GM18909 (cell line): ENCODE measurements at regions not wholly inside any gene's neighbourhood (a gene's known extent, or its start where the extent isn't known, plus 50 kb on each side); places are given as distances from the start of the nearest gene placed in this dataset.
"Not testable (repeated sequence)": the region's sequence is repeated elsewhere in the genome, so short reads cannot be mapped to it uniquely, and the experiment has no call there.

Experiments used
- ATAC-seq: cut with Tn5 transposase; IDR thresholded peaks from one replicate; pipeline ENCODE4 v1.9.1; 2021; ENCODE audit warnings: mild to moderate bottlenecking; ENCODE audit not compliant: unreplicated experiment, poor library complexity

DNA sequence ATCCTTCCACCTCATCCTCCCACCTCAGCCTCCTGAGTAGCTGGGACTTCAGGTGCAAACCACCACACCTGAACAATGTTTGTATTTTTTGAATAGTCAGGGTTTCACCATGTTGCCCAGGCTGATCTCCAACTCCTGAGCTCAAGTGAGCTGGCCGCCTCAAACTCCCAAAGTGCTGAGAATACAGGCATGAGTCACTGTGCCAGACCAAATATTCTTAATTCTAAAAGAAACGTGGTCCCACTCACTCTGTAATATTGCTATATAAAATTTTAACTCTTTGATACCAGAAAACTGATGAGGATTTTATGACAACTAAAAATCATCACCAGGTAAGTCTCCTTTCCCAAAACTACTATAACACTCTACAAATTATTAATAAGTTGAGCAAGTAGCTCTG, 716.8 kb upstream of the GJE1 start:
- ATAC-seq = no peak

DNA sequence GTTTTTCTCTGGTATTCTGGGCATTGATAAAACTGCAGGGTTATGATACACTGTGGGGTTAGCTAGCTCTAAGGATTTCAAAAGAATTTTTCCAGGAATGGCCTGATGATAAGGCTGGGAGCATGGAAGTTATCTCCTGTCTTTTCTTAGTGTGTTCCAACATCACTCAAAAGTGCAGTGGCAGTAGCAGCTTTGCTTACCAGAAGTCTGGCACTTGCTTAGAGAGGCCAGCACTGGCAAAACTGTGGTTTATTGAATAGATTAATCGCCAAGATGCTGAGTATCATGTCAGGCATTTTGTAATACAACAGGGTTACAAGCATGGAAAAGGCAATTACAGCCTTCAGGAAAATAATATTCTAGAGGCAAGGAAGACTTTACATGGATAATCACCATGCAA, 719.5 kb upstream of the GJE1 start:
- ATAC-seq = no peak

DNA sequence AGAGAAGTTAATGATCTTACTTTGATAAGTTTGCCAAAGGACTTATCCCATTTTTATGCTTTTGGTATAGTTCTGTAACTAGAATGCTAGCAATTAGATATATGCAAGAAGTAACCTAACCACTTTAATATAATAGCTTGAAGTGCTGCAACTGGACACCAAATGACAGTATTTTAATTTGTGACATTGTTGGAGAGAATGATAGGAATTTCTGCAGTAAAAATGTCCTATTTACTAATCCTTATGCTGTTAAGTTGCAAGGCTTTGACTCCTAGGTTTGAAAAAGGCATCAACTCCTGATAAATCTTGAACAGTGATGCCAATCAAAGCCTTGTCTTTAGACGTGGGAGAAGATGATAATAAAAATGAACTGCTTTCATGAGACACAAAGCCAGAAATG, 726.0 kb upstream of the GJE1 start:
- no peak for ATAC-seq

DNA sequence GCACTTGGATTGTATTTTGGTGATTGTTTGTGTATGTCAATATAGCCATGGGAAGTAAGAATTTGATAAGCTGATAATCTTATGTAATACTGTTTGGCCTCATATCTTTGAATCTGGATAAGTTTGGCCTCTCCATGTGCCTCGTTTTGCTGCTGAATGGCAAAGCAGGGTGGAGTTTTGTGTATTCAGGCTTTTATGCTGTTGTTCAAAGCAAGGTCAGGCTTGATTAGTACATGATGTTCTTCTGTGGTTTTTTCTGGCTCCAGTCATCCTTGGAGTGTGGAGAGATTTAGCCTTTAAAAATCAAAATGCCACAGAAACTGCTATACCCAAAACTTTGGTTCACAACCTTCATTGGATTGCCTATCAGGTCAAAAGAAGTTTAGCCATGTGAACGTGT, 728.9 kb upstream of the GJE1 start:
- ATAC-seq = no peak

DNA sequence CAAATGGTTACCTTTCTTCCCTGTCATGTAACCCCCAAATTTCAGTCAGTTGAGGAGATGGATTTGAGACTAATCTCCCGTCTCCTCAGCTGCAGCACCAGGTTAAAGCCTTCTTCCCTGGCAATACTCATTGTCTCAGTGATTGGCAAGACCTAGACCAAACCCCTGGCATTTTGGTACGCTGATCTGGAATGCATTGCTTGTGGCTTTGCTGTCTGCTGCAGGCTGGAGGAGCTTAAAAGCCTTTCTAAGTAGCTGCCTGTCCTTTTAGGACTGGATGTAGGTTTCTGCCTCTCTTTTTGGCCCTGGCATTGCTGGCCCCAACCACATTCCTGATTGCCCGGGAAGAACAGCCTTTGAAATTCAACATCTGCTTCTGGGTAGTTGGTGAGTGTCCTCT, 729.6 kb upstream of the GJE1 start:
- no peak for ATAC-seq

DNA sequence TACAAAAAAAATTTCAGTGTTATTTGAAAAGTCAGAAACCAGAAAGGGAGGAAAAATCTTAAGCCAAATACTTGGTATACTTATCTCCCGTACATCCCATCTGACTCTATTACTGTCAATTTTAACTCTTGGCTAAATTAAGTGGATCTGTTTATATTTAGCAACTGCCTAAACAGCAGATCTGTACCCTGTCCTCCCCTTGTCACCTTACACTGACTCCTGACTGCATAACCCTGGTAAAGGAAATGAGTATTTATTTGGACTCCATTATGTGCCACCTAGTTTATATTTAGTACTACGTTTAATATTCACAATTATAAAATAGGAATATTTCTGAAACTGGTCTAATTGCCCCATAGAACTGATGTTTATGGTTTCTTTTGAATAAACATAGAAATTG, 730.2 kb upstream of the GJE1 start:
- ATAC-seq = no peak

DNA sequence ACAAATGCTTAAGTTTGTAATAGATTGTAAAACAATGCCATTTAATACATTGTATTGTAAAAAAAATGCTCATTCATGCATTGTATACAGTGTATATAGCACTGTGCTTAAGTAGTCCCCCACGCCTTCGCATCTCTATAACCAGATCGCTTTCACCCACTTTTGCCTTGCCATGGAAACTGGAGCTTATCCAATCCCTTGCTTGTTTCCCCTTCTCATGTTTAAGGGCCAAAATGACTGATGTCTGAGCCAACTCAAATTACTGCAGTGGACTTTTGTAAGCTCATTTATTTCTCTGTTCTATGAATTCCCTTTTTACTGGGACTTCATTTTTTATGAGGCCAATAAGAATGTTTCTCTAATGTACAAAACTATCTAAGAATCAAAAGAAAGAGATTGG, 730.9 kb upstream of the GJE1 start:
- no peak for ATAC-seq

DNA sequence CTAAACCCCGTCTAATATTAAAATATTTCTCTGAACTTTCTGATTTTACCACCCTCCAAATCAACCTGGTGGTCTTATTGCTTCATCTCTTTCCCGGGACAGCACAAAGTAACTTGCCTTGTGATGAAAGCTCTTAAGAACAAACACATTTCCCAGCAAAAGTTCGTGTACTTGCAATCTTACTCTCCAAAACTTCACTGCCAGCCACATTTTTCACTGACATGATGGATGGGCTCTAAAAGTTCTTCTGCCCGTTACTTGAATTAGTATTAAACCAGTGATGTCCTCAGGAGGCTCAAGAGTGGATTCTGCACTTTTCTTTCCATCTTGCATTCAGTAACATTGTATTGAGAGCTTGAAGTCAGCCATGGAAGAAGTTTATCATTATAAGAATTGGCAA, 731.6 kb upstream of the GJE1 start:
- ATAC-seq = no peak

DNA sequence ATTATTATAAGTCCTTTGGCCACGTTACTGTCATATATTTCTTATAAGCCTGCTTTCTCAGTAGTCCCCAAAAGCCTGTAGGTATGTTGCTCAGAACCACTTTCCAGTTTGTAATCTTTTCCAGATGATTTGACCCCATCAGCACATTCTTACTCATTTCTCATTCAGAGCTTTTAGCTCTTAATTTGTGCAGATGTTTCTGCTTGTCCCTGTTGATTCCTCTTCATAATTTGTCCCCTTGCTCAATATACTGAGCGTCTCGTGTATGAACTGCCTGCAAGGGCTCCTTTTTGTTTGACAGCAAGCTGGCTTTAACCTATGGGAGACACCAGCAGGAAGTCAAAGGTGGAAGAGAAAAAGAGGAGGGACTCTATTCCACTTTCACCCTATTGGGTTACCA, 733.8 kb upstream of the GJE1 start:
- ATAC-seq = no peak

DNA sequence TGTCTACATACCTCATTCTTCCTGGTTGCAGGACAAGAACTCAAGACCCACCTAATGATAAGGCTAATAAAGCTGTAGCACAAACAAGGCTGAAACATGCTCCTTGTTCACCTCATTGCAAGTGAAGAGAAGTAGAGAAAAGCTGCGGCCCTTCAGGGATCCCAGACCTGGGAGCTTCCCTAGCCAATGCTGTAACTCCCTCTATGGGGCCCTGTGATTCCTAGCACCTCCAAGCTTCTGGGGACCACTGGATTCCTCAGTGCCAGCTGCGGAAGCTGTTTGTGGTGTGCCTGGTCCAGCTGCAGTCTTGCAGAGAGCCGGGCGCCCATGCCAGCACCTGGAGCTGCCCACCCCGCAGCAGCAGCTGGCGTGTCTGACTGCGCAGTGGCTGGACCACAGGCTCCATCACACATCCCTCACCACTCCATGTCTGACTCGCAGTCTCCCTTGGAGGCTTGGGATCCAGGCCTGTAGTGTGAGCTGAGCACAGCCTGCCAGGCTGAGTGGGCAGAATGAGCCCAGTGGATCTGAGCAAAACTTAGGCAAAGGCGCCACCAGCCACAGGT, 737.2 kb upstream of the GJE1 start:
- no peak for ATAC-seq

DNA sequence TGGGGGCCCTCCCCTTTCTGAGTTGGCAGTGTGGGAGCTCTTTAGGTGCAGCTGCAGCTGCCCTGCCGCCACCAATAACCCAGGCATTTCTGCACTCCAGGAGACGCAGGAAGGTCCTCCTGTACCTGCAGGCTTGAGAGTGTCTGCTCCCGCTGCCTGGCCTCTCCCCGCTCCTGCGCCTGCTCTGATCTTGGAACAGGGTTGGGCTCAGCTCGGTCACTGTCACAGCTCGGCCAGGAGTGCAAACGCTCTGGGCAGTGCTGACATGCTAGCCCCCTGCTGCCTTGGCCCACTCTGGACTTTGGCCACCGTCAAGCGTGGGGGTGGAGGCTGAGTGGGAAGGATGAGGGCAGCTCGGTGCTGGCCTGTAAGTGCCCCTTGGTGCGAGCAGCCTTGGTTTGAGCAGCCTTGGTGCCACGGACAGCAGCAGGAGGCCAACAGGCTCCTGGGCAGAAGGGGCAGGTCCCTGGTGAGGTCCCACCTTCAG, 738.1 kb upstream of the GJE1 start:
- no peak for ATAC-seq

DNA sequence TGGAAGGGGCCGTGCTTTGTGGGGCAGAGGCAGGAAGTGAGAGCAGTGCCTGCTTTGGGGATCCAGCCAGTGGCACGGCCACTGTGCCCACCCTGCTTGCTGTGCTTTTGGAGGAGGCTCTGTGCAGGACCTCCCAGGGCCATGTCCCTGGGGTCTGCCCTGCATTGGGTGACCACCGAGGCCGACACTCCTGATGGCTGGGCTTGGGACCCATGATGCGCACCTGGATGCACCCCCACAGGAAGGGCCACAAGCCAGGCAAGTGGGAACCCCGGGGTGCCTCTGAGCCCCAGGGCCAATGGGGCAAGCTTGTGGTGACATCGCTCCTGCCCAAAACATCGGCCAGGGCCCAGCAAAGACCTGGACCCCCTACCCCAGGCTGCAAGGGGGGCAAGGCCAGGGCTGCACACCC, 738.6 kb upstream of the GJE1 start:
- ATAC-seq = no peak

DNA sequence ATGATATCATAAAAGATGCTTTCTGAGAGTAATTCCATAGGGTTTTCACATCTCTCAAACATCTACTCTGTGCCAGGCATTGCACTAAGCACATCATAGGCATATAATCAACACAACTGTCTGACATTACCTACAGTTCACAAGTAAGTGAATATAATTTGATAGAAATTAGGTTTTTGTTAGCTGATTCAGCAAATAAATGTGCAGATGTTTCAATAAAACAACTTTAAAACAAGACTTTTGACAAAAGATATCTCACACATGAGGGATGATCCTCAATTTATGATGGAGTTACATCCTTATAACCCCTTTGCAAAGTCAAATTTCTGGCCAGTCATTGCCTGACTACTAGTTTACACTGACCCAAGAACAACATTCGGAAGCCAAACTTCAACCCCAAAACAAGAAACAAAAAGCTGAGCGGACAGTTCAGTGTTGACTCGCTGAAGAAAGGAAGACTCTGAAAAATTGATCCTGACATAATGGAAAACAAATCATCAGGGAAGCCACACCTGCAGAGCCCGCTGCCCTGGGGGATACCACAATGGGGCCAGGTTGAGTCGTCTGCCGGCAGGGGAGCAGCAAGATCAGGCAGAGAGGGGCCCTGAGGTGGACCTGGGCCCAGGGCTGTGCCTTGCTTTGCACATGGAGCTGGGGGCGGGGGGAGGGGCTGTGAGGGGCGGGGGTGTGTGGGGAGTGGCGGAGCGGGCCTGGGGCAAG, 739.2 kb upstream of the GJE1 start:
- no peak for ATAC-seq

DNA sequence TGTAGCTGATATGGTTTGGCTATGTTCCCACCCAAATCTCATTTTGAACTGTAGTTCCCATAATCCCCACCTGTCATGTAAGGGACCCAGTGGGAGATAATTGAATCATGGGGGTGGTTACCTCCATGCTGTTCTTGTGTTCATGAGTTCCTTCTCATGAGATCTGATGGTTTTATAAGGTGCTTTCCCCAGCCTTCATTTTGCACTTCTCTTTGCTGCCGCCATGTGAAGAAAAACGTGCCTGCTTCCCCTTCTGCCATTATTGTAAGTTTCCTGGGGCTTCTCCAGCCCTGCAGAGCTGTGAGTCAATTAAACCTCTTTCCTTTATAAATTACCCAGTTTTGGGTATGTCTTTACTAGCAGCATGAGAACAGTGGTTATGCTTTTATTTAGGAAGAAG, 741.6 kb upstream of the GJE1 start:
- ATAC-seq = not testable (repeated sequence)

DNA sequence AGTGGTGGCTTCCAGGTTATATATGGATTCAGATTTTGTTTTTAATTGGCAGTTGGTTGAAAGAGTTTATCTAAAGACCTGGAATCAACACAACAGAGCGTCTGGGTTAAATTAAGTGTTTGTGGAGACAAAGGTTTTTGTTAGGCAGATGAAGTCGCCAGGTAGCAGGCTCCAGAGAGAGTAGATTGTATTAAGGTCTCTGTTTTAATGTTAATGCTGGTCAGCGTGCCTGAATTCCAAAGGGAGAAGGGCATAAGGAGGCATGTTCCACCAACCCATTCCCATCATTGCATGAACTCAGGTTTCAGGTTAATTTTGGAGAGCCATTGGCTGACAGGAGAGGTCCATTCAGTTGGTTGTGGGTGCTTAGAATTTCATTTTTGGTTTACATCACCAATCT, 744.1 kb upstream of the GJE1 start:
- ATAC-seq = no peak

DNA sequence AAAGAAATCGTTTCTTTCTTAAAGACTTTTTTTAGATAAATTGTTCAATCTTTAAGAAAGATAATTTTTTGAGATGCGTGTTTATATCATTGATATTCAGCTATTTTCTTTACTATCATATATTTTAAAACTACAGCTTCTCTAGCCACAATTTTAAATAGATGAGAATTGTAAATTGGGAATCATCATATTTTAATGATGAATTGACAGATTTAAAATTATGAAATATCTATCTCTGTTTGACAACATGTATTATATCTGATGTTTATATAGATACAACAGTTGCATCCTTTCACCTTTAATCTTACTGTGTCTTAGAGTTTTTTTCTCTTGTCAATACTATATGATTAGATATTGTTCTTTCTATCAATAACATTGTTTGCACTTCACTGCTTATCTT, 762.3 kb upstream of the GJE1 start:
- no peak for ATAC-seq

DNA sequence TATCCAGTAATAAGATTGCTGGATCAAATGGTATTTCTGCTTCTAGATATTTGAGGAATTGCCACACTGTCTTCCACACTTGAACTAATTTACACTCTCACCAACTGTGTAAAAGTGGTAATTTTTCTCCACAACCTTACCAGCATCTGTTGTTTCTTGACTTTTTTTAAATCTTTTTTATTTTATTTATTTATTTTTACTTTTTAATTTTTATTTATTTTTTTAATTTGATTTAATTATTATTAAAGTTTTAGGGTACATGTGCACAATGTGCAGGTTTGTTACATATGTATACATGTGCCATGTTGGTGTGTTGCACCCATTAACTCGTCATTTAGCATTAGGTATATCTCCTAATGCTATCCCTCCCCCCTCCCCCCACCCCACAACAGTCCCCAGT, 765.9 kb upstream of the GJE1 start:
- ATAC-seq = not testable (repeated sequence)

DNA sequence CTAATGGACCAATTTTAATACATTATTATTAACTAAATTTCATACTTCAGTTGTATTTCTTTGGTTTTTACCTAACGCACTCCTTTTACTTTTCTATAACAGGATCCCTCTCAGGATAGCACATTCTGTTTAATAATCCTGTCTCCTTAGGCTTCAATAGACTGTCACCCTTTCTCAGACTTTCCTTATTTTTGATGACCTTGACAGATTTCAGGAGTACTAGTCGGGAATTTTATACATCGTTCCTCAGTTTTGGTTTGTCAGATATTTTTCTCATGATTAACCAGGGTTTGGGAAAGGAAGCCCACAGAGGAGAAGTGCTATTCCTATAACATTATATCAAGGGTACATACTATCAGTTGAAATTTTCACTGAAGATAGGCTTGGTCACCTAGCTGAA, 768.0 kb upstream of the GJE1 start:
- no peak for ATAC-seq

DNA sequence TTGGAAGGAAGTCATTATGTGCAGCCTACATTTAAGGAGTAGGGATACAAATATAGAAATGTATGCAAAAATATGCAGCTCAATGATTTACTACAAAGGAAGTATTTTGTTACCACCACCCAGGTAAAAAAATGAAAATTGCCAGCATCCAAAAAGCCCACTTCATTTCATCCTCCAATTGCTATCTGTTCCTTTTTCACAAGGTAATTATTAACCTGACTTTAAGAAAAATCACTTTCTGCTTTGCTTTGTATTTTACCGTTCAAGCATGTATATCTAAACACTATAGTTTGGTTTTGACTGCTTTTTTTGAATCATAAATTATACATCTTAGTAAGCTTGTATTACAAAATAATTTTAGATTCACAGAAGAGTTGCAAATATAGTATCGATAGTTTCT, 768.5 kb upstream of the GJE1 start:
- ATAC-seq = no peak

DNA sequence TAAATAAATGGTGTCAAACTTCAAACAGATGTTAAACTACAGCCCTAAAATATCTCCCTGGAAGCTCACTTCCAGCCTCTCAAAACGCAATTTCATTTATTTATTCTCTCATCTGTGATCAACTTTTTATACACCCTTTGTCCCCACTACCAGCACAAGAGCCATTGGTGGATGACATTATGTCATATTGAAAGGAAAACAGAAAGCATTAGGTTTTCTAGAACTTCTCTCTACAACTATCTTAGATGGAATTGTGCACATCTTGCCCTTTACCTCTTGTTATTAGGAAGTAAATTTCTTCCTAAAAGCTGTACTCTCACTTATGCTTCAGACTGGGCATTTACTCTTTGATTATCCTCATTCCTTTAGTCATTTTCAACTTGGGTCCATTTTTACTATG, 771.2 kb upstream of the GJE1 start:
- no peak for ATAC-seq

DNA sequence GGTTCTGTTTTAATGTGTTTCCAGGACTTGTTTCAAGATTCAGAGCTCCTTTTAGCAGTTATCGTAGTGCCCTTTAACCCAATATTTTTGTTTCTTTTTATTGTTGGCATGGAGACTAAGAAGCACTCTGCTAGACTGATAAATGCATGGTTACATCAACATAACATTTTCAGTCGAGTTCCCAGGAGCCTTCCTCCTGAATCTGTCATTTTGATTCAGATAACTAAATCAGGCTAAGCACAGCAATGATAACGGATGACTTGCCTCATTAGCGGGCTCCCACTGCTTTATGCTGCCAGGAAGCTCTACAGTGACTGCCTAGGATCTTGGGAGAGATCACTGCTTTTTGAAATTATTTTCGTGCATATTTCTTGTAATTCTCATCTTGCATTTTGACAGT, 772.8 kb upstream of the GJE1 start:
- no peak for ATAC-seq

DNA sequence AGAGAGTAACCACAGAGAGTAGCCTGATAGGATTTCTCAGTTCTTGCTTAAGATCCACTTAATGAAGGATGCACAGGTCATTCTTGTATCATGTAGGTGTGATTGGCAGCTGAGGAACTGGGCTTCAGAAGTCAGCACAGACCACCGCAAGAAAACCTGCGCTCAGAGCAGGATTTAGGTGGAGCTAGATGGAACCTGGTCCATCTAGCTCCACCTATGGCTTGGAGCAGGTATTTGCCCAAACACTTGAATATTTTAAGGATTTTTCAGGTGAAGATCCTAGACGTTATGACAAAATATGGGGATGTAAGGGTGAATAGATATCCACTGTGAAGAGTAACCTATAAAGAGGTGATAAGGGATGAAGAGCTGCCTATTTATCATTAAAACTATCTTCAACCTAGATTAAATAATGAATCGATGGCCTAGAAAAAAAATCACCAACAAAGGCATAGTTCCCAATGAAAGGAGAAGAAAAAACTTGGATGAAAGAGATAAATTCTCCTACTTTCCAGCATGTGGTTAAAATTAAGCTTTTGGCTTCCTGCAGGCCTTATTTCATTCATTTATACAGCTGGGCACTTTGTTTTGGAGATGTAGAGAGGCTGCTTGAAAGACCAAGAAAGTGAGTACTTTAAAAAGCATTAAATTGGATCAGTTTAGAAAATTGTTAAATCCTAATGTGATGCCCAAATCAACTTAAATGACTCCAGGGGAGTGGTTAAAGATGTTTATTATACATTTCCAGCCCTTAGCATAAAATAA, 778.4 kb upstream of the GJE1 start:
- no peak for ATAC-seq
